Activated naive CD4-positive, alpha-beta T cell treated with Interleukin-2 at 50 U/mL for 16 hours (primary cell): ENCODE measurements at regions not wholly inside any gene's neighbourhood (a gene's known extent, or its start where the extent isn't known, plus 50 kb on each side); places are given as distances from the start of the nearest gene placed in this dataset.

Source experiments
- DNase-seq: peaks from one replicate; pipeline ENCODE4 v3.0.0-alpha.2; 2020

- DNase-seq, result no peak
These were observed 181.7 kb downstream of the MTRR start for GRCh38 chr5:8050616-8051175.

- no peak for DNase-seq
These were observed 184.3 kb downstream of the MTRR start for GRCh38 chr5:8053270-8053669.

- no peak for DNase-seq
These were observed 188.8 kb downstream of the MTRR start for GRCh38 chr5:8057769-8058168.

- no peak for DNase-seq
These were observed 189.8 kb downstream of the MTRR start for GRCh38 chr5:8058616-8059190.

GRCh38 chr5:8059337-8059736 lies 190.4 kb downstream of the MTRR start:
- DNase-seq, result no peak

- DNase-seq, result no peak
These were observed 191.4 kb downstream of the MTRR start for GRCh38 chr5:8060235-8060952.

- no peak for DNase-seq
These were observed 192.0 kb downstream of the MTRR start for GRCh38 chr5:8060953-8061429.

GRCh38 chr5:8062521-8062920 lies 193.6 kb downstream of the MTRR start:
- no peak for DNase-seq

GRCh38 chr5:8068078-8068477 lies 199.1 kb downstream of the MTRR start:
- DNase-seq, result no peak

- DNase-seq, result no peak
These were observed 201.2 kb downstream of the MTRR start for GRCh38 chr5:8070138-8070537.

GRCh38 chr5:8079056-8079455 lies 210.1 kb downstream of the MTRR start:
- no peak for DNase-seq

- DNase-seq, result no peak
These were observed 212.2 kb downstream of the MTRR start for GRCh38 chr5:8081179-8081578.

- DNase-seq, result no peak
These were observed 224.7 kb downstream of the MTRR start for GRCh38 chr5:8093669-8094068.

- DNase-seq, result no peak
These were observed 225.4 kb downstream of the MTRR start for GRCh38 chr5:8094304-8094703.

GRCh38 chr5:8097146-8097545 lies 228.2 kb downstream of the MTRR start:
- DNase-seq, result no peak

- DNase-seq, result no peak
These were observed 229.1 kb downstream of the MTRR start for GRCh38 chr5:8098081-8098480.

- DNase-seq, result no peak
These were observed 233.8 kb downstream of the MTRR start for GRCh38 chr5:8102714-8103113.

GRCh38 chr5:8114597-8115266 lies 245.8 kb downstream of the MTRR start:
- no peak for DNase-seq

GRCh38 chr5:8123559-8123958 lies 254.6 kb downstream of the MTRR start:
- no peak for DNase-seq

GRCh38 chr5:8134609-8135008 lies 265.7 kb downstream of the MTRR start:
- no peak for DNase-seq

GRCh38 chr5:8135742-8136141 lies 266.8 kb downstream of the MTRR start:
- no peak for DNase-seq

GRCh38 chr5:8136271-8136670 lies 267.3 kb downstream of the MTRR start:
- no peak for DNase-seq

GRCh38 chr5:8137941-8138550 lies 269.1 kb downstream of the MTRR start:
- DNase-seq, result no peak

GRCh38 chr5:8138884-8139283 lies 269.9 kb downstream of the MTRR start:
- DNase-seq, result no peak
